H1 (cell line): ENCODE measurements at regions not wholly inside any gene's neighbourhood (a gene's known extent, or its start where the extent isn't known, plus 50 kb on each side); places are given as distances from the start of the nearest gene placed in this dataset.

Experiments
- BACH1 ChIP-seq: IDR thresholded peaks from 2 replicates; pipeline ENCODE4 v1.6.1; 2012; ENCODE audit warnings: low read length, improper control_type of control experiment
- BCL11A ChIP-seq, 2 experiments: IDR thresholded peaks; one replicate each; pipeline ENCODE4 v1.6.1; 2011; ENCODE audit warnings: low read depth in 2 of 2, low read length in 2 of 2, mild to moderate bottlenecking in 2 of 2
- BRCA1 ChIP-seq: IDR thresholded peaks from 2 replicates; pipeline ENCODE4 v1.6.1; 2012; ENCODE audit warnings: low read depth, low read length, improper control_type of control experiment
- CBX8 ChIP-seq: fragments of 300-800, 300-1000 bp; sonication (generic); IDR thresholded peaks from 2 replicates; pipeline ENCODE4 v1.7.1; 2016; ENCODE audit warnings: low read depth, low read length, borderline replicate concordance
- KDM1A ChIP-seq: fragments of 200-600, 300-600 bp; sonication (generic); IDR thresholded peaks from 2 replicates; pipeline ENCODE4 v1.7.1; 2016; ENCODE audit warnings: mild to moderate bottlenecking, low read length, borderline replicate concordance
- RAD21 ChIP-seq, 2 experiments: IDR thresholded peaks in 1 of 2; conservative IDR thresholded peaks in 1 of 2; 2 replicates each; pipeline ENCODE4 v1.6.1; 2011; ENCODE audit warnings: low read depth in 2 of 2, low read length in 2 of 2, improper control_type of control experiment in 1 of 2, inconsistent platforms in 1 of 2, mild to moderate bottlenecking in 1 of 2, moderate library complexity in 1 of 2
- RFX5 ChIP-seq: IDR thresholded peaks from 2 replicates; pipeline ENCODE4 v1.6.1; 2011; ENCODE audit warnings: low read depth, low read length, improper control_type of control experiment, borderline replicate concordance
- RNF2 ChIP-seq: fragments of 200-900, 300-1000 bp; sonication (generic); IDR thresholded peaks from 2 replicates; pipeline ENCODE4 v1.7.1; 2016; ENCODE audit warnings: borderline replicate concordance, low read depth, mild to moderate bottlenecking, antibody characterized with exemption, low read length; ENCODE audit not compliant: poor library complexity, severe bottlenecking; ENCODE audit errors: missing control alignments
- TCF12 ChIP-seq: IDR thresholded peaks from 2 replicates; pipeline ENCODE4 v1.6.1; 2011; ENCODE audit warnings: low read depth, mild to moderate bottlenecking, low read length
- TEAD4 ChIP-seq: IDR thresholded peaks from 2 replicates; pipeline ENCODE4 v1.6.1; 2012; ENCODE audit warnings: low read depth, low read length, inconsistent platforms, mixed read lengths
- ZNF274 ChIP-seq: IDR thresholded peaks from 2 replicates; pipeline ENCODE4 v1.7.0; 2012; ENCODE audit warnings: low read length, borderline replicate concordance; ENCODE audit errors: extremely low read depth
- TF ChIP-seq, protein P1 (sequence below): fragments of 300-600 bp; sonication (generic); IDR thresholded peaks from 2 replicates; pipeline ENCODE4 v1.7.1; 2012; ENCODE audit warnings: low read length, moderate library complexity, mild to moderate bottlenecking, inconsistent platforms; ENCODE audit not compliant: insufficient replicate concordance

- TF ChIP-seq, protein P1, sequence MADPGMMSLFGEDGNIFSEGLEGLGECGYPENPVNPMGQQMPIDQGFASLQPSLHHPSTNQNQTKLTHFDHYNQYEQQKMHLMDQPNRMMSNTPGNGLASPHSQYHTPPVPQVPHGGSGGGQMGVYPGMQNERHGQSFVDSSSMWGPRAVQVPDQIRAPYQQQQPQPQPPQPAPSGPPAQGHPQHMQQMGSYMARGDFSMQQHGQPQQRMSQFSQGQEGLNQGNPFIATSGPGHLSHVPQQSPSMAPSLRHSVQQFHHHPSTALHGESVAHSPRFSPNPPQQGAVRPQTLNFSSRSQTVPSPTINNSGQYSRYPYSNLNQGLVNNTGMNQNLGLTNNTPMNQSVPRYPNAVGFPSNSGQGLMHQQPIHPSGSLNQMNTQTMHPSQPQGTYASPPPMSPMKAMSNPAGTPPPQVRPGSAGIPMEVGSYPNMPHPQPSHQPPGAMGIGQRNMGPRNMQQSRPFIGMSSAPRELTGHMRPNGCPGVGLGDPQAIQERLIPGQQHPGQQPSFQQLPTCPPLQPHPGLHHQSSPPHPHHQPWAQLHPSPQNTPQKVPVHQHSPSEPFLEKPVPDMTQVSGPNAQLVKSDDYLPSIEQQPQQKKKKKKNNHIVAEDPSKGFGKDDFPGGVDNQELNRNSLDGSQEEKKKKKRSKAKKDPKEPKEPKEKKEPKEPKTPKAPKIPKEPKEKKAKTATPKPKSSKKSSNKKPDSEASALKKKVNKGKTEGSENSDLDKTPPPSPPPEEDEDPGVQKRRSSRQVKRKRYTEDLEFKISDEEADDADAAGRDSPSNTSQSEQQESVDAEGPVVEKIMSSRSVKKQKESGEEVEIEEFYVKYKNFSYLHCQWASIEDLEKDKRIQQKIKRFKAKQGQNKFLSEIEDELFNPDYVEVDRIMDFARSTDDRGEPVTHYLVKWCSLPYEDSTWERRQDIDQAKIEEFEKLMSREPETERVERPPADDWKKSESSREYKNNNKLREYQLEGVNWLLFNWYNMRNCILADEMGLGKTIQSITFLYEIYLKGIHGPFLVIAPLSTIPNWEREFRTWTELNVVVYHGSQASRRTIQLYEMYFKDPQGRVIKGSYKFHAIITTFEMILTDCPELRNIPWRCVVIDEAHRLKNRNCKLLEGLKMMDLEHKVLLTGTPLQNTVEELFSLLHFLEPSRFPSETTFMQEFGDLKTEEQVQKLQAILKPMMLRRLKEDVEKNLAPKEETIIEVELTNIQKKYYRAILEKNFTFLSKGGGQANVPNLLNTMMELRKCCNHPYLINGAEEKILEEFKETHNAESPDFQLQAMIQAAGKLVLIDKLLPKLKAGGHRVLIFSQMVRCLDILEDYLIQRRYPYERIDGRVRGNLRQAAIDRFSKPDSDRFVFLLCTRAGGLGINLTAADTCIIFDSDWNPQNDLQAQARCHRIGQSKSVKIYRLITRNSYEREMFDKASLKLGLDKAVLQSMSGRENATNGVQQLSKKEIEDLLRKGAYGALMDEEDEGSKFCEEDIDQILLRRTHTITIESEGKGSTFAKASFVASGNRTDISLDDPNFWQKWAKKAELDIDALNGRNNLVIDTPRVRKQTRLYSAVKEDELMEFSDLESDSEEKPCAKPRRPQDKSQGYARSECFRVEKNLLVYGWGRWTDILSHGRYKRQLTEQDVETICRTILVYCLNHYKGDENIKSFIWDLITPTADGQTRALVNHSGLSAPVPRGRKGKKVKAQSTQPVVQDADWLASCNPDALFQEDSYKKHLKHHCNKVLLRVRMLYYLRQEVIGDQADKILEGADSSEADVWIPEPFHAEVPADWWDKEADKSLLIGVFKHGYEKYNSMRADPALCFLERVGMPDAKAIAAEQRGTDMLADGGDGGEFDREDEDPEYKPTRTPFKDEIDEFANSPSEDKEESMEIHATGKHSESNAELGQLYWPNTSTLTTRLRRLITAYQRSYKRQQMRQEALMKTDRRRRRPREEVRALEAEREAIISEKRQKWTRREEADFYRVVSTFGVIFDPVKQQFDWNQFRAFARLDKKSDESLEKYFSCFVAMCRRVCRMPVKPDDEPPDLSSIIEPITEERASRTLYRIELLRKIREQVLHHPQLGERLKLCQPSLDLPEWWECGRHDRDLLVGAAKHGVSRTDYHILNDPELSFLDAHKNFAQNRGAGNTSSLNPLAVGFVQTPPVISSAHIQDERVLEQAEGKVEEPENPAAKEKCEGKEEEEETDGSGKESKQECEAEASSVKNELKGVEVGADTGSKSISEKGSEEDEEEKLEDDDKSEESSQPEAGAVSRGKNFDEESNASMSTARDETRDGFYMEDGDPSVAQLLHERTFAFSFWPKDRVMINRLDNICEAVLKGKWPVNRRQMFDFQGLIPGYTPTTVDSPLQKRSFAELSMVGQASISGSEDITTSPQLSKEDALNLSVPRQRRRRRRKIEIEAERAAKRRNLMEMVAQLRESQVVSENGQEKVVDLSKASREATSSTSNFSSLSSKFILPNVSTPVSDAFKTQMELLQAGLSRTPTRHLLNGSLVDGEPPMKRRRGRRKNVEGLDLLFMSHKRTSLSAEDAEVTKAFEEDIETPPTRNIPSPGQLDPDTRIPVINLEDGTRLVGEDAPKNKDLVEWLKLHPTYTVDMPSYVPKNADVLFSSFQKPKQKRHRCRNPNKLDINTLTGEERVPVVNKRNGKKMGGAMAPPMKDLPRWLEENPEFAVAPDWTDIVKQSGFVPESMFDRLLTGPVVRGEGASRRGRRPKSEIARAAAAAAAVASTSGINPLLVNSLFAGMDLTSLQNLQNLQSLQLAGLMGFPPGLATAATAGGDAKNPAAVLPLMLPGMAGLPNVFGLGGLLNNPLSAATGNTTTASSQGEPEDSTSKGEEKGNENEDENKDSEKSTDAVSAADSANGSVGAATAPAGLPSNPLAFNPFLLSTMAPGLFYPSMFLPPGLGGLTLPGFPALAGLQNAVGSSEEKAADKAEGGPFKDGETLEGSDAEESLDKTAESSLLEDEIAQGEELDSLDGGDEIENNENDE, result no peak
- TF ChIP-seq RAD21 (IDR thresholded peaks at IDR 0.05 in 1 of 2, conservative IDR thresholded peaks at IDR 0.05 in 1 of 2; ENCODE audit: low read depth in 2 of 2, low read length in 2 of 2) (no peak), BCL11A (IDR thresholded peaks at IDR 0.05; ENCODE audit: low read depth in 2 of 2, low read length in 2 of 2) (no peak), BRCA1 (no peak), BACH1 (no peak), KDM1A (no peak), CBX8 (no peak), TCF12 (no peak), TEAD4 (no peak), ZNF274 (no peak), RFX5 (no peak), RNF2 (no peak)
Observed at GRCh38 chr5:92633176-92633575, 947.8 kb downstream of the NR2F1-AS1 start (continued).
